ENCODE measurements at regions not wholly inside any gene's neighbourhood (a gene's known extent, or its start where the extent isn't known, plus 50 kb on each side); places are given as distances from the start of the nearest gene placed in this dataset.

- no peaks in the 10 kb centered on the region for H3K23me2 ChIP-seq (ENCODE audit: insufficient read length, low read depth, low read length, poor library complexity, severe bottlenecking)
- H3K9me3 Mint-ChIP-seq, result no peaks in the 10 kb centered on the region
- no peak overlapping the region for H3K18ac ChIP-seq (ENCODE audit: insufficient read length, low read depth, low read length)
- H2BK20ac ChIP-seq (ENCODE audit: low read depth, low read length, poor library complexity, severe bottlenecking), result no peak overlapping the region
- H2BK15ac ChIP-seq (ENCODE audit: low read depth, low read length), result no peak overlapping the region
- no peaks in the 10 kb centered on the region for H4K20me1 ChIP-seq (ENCODE audit: control insufficient read depth, insufficient read depth, insufficient read length)
- no peaks in the 10 kb centered on the region for H3K4me1 ChIP-seq (ENCODE audit: insufficient read depth, low read length)
- no peak overlapping the region for H4K5ac ChIP-seq (ENCODE audit: insufficient read length, low read depth, low read length)
- no peak overlapping the region for H3K27ac ChIP-seq (ENCODE audit: insufficient read length, low read depth, low read length)
- DNase-seq, result no peak
- H4K91ac ChIP-seq (ENCODE audit: insufficient read length, low read depth, low read length), result no peak overlapping the region
- H2BK120ac ChIP-seq (ENCODE audit: low read depth, low read length, poor library complexity, severe bottlenecking), result no peak overlapping the region
- H3K14ac ChIP-seq (ENCODE audit: insufficient read depth, low read length), result no peak overlapping the region
- H3K27me3 ChIP-seq (ENCODE audit: insufficient read depth, low read length), result no peaks in the 10 kb centered on the region
- no peak overlapping the region for H3K9ac ChIP-seq (ENCODE audit: extremely low read depth, insufficient read length, low read length)
- H3K36me3 Mint-ChIP-seq (ENCODE audit: insufficient read depth in 1 of 3, low read depth in 3 of 3), result no peaks in the 10 kb centered on the region; a peak in 1 of 7 replicates
- H4K8ac ChIP-seq (replicated peaks; ENCODE audit: insufficient read length, low read depth, low read length), result no peak overlapping the region
- H3K56ac ChIP-seq (ENCODE audit: insufficient read length, low read depth, low read length), result no peak overlapping the region
- H3K4me1 Mint-ChIP-seq, result peaks cover 5 to 7% of the 10 kb centered on the region in 2 experiments
- no CpG with 5 or more reads among the region's 3 CpGs for WGBS (ENCODE audit: extremely low coverage, insufficient read length, low lambda C conversion rate)
- no peaks in the 10 kb centered on the region for H3K9me3 ChIP-seq (ENCODE audit: control insufficient read depth, low read depth, low read length)
- H2BK12ac ChIP-seq (ENCODE audit: insufficient read length, low read depth, low read length), result no peak overlapping the region
- no peak overlapping the region for H3T11ph ChIP-seq (ENCODE audit: low read length)
- H3K4me3 Mint-ChIP-seq, result no peak overlapping the region
- H3K79me2 ChIP-seq (ENCODE audit: insufficient read depth, low read length), result no peaks in the 10 kb centered on the region
- H3K27me3 Mint-ChIP-seq (ENCODE audit: low read depth), result peaks cover 4% of the 10 kb centered on the region; the same call in 1 of the 2 replicates
- H3K23ac ChIP-seq (ENCODE audit: insufficient read length, low read depth, low read length), result no peak overlapping the region
- no peak overlapping the region for H3K4me2 ChIP-seq (ENCODE audit: insufficient read depth, insufficient read length, low read length)
- H3K4ac ChIP-seq (ENCODE audit: low read depth, low read length), result no peak overlapping the region
- H2BK5ac ChIP-seq (ENCODE audit: insufficient read length, low read length), result no peak overlapping the region
- H3K79me1 ChIP-seq (ENCODE audit: insufficient read depth, low read depth, low read length, poor library complexity, severe bottlenecking), result no peaks in the 10 kb centered on the region
- H2AK5ac ChIP-seq (ENCODE audit: insufficient read length, low read length), result no peak overlapping the region
- H3K27ac Mint-ChIP-seq, result no peak overlapping the region
- TF ChIP-seq CTCF (conservative IDR thresholded peaks at IDR 0.05), result no peak
- no peak overlapping the region for H2AFZ ChIP-seq (ENCODE audit: low read length)
These were observed 1074.6 kb upstream of the TMEM132C start for GRCh38 chr12:127192391-127192790.

Data from H9 (cell line).